ENCODE measurements at regions not wholly inside any gene's neighbourhood (a gene's known extent, or its start where the extent isn't known, plus 50 kb on each side); places are given as distances from the start of the nearest gene placed in this dataset.

DNA sequence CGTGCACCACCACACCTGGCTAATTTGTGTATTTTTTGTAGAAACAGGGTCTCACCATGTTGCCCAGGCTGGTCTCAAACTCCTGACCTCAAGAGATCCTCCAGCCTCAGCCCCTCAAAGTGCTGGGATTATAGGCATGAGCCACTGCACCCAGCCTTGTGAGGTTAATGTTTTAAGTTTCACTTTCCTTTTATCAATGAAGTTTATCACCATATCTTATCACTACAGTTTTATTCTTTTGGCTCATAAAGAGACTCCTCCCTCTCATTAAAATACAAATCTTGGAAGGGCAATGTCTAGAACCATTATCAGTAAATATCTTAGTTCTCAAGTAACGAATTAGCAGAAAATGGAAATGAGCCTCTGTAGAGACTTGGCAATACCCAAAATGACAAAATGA is 173.8 kb downstream of the BCL11A start:
- H3K27me3 ChIP-seq (ENCODE audit: insufficient read depth, low read length), result no peaks in the 10 kb centered on the region
- H3K4me1 ChIP-seq (ENCODE audit: insufficient read depth, low read length), result no peaks in the 10 kb centered on the region
- no peaks in the 10 kb centered on the region for H3K9me3 ChIP-seq (ENCODE audit: low read depth, low read length)
- no peak overlapping the region for H3K4me3 ChIP-seq (ENCODE audit: insufficient read depth, low read length)
- no peak overlapping the region for H2AFZ ChIP-seq (ENCODE audit: low read length)
- no peak overlapping the region for H3K4me2 ChIP-seq (ENCODE audit: insufficient read depth, low read length)
- H3K79me2 ChIP-seq (ENCODE audit: insufficient read depth, low read length), result no peaks in the 10 kb centered on the region
- no peak overlapping the region for H3K27ac ChIP-seq (ENCODE audit: low read depth, low read length)
- peak; percentile 56 for DNase-seq (ENCODE audit: insufficient read length, low spot score, missing footprints)
- H3K36me3 ChIP-seq (ENCODE audit: insufficient read depth, low read length), result no peaks in the 10 kb centered on the region
- H4K20me1 ChIP-seq (ENCODE audit: insufficient read depth, low read length), result no peaks in the 10 kb centered on the region
- TF ChIP-seq, protein P1, sequence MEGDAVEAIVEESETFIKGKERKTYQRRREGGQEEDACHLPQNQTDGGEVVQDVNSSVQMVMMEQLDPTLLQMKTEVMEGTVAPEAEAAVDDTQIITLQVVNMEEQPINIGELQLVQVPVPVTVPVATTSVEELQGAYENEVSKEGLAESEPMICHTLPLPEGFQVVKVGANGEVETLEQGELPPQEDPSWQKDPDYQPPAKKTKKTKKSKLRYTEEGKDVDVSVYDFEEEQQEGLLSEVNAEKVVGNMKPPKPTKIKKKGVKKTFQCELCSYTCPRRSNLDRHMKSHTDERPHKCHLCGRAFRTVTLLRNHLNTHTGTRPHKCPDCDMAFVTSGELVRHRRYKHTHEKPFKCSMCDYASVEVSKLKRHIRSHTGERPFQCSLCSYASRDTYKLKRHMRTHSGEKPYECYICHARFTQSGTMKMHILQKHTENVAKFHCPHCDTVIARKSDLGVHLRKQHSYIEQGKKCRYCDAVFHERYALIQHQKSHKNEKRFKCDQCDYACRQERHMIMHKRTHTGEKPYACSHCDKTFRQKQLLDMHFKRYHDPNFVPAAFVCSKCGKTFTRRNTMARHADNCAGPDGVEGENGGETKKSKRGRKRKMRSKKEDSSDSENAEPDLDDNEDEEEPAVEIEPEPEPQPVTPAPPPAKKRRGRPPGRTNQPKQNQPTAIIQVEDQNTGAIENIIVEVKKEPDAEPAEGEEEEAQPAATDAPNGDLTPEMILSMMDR (IDR thresholded peaks at IDR 0.05; ENCODE audit: extremely low read depth, low read depth, low read length), result no peak

DNA sequence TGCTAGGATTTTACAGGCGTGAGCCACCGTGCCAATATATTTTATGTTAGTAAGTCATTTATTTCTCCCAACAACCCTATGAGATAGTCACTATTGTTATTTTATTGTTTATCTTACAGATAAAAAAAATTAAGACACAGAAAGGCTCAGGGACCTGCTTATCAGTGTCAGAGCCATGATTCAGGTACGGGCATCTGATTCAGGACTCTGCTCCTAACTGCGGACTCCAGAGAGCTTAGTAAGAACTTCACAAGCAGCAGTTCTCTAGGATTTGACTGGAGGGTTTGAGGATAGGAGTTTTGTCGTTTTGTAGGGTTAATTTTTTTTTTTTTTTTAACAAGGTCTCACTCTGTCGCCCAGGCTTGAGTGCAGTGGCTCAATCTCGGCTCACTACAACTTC is 174.2 kb downstream of the BCL11A start:
- Histone ChIP-seq H4K20me1 (ENCODE audit: insufficient read depth, low read length) (no peaks in the 10 kb centered on the region), H3K4me1 (ENCODE audit: insufficient read depth, low read length) (no peaks in the 10 kb centered on the region), H3K27me3 (ENCODE audit: insufficient read depth, low read length) (no peaks in the 10 kb centered on the region), H3K27ac (ENCODE audit: low read depth, low read length) (no peak overlapping the region), H3K79me2 (ENCODE audit: insufficient read depth, low read length) (no peaks in the 10 kb centered on the region), H3K4me3 (ENCODE audit: insufficient read depth, low read length) (no peak overlapping the region), H3K36me3 (ENCODE audit: insufficient read depth, low read length) (no peaks in the 10 kb centered on the region), H3K4me2 (ENCODE audit: insufficient read depth, low read length) (no peak overlapping the region), H2AFZ (ENCODE audit: low read length) (no peak overlapping the region), H3K9me3 (ENCODE audit: low read depth, low read length) (no peaks in the 10 kb centered on the region)
- TF ChIP-seq, protein P1 (IDR thresholded peaks at IDR 0.05; ENCODE audit: extremely low read depth, low read depth, low read length), result no peak
- DNase-seq (ENCODE audit: insufficient read length, low spot score, missing footprints), result no peak

DNA sequence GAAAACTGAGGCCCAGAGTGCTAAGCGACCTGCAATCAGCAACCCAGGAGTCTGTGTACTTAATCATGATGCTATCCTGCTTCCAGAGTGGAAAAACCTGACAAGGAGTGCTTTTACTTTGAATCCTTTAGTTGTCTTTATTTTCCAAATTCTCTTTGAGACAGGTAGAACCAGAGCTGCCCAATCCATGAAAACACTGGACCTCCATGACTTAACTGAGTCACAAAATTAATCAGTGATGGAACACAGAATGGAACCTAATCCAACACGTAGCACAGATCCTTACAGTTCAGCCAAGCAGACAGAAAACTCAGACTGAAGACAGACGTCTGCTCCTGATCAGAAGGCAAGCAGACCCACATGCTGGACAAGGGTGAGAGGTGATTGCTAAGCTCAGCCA is 175.6 kb downstream of the BCL11A start:
- no peaks in the 10 kb centered on the region for H3K9me3 ChIP-seq (ENCODE audit: low read depth, low read length)

DNA sequence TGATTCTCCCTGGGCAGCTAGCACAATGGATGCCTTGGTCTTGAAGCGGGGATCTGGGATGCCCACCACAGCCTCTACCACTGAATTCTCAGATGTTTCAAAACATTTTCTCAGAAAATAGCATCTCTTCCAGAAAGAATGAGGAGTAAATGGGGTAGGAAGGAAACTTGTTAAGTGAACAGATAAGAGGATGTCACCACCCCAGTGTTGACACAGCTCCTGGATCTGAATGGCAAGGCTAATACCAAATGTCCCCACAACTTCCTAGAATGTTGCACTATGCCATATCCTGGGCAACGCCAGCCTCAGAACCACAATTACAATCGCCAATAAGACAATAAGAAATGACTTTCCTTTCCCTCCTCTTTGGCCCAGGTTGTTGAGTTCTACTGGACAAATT is 177.2 kb downstream of the BCL11A start:
- Histone ChIP-seq H3K27ac (ENCODE audit: low read depth, low read length) (no peak overlapping the region), H3K4me1 (ENCODE audit: insufficient read depth, low read length) (no peaks in the 10 kb centered on the region), H3K4me3 (ENCODE audit: insufficient read depth, low read length) (no peak overlapping the region), H3K9me3 (ENCODE audit: low read depth, low read length) (no peaks in the 10 kb centered on the region), H4K20me1 (ENCODE audit: insufficient read depth, low read length) (no peaks in the 10 kb centered on the region), H3K27me3 (ENCODE audit: insufficient read depth, low read length) (no peaks in the 10 kb centered on the region), H3K79me2 (ENCODE audit: insufficient read depth, low read length) (no peaks in the 10 kb centered on the region), H2AFZ (ENCODE audit: low read length) (no peak overlapping the region), H3K36me3 (ENCODE audit: insufficient read depth, low read length) (no peaks in the 10 kb centered on the region), H3K4me2 (ENCODE audit: insufficient read depth, low read length) (no peak overlapping the region)
- TF ChIP-seq, protein P1 (IDR thresholded peaks at IDR 0.05; ENCODE audit: extremely low read depth, low read depth, low read length), result no peak
- no peak for DNase-seq (ENCODE audit: insufficient read length, low spot score, missing footprints)

More for the DNA sequence above, 175.6 kb downstream of the BCL11A start:
- Histone ChIP-seq H2AFZ (ENCODE audit: low read length) (no peak overlapping the region), H3K36me3 (ENCODE audit: insufficient read depth, low read length) (no peaks in the 10 kb centered on the region), H3K27ac (ENCODE audit: low read depth, low read length) (no peak overlapping the region), H3K79me2 (ENCODE audit: insufficient read depth, low read length) (no peaks in the 10 kb centered on the region), H3K27me3 (ENCODE audit: insufficient read depth, low read length) (no peaks in the 10 kb centered on the region), H3K4me3 (ENCODE audit: insufficient read depth, low read length) (no peak overlapping the region), H4K20me1 (ENCODE audit: insufficient read depth, low read length) (no peaks in the 10 kb centered on the region), H3K4me1 (ENCODE audit: insufficient read depth, low read length) (no peaks in the 10 kb centered on the region), H3K4me2 (ENCODE audit: insufficient read depth, low read length) (no peak overlapping the region)
- TF ChIP-seq, protein P1 (IDR thresholded peaks at IDR 0.05; ENCODE audit: extremely low read depth, low read depth, low read length), result no peak
- no peak for DNase-seq (ENCODE audit: insufficient read length, low spot score, missing footprints)

All from osteoblast (primary cell).